ENCODE measurements at regions not wholly inside any gene's neighbourhood (a gene's known extent, or its start where the extent isn't known, plus 50 kb on each side); places are given as distances from the start of the nearest gene placed in this dataset.
"Not testable (repeated sequence)": the region's sequence is repeated elsewhere in the genome, so short reads cannot be mapped to it uniquely, and the experiment has no call there.

DNA sequence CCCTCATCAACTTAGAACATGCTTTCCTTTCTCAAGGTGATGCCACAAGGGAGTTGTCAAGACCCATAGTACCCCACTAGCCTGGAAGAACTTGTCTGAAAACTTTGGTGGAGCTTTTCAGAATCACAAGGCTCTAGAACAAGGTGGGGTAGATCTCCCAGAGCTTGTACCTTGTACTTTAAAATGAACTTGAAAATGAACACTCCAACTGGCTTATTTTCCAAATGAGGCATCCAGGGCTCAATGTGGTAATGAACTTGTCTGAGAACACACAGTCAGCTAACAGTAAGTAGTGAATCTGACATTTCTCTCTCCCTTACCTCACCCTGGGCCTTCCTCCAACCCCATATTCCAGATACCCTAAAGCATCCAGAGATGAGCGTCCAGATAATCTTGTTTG lies 81.8 kb upstream of the THBS1 start:
- DNase-seq = no peak

DNA sequence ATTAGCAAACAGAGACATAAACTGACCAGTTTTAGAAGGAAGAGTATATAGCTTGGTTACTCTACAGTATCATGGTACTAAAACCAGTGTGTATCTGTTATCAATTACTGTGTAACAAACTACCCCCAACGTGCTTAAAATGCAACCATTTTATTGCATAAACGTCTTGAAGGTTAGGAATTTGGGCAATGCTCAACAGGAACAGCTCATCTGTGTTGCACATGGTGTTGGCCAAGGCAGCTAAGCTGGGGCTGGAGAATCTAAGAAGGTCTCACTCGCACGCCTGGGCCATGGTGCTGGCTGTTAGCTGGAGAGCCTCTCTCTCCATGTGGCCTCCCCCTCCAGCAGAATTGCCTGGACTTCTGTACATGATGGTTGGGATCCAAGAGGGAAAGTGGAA lies 81.2 kb upstream of the THBS1 start:
- DNase-seq = no peak

DNA sequence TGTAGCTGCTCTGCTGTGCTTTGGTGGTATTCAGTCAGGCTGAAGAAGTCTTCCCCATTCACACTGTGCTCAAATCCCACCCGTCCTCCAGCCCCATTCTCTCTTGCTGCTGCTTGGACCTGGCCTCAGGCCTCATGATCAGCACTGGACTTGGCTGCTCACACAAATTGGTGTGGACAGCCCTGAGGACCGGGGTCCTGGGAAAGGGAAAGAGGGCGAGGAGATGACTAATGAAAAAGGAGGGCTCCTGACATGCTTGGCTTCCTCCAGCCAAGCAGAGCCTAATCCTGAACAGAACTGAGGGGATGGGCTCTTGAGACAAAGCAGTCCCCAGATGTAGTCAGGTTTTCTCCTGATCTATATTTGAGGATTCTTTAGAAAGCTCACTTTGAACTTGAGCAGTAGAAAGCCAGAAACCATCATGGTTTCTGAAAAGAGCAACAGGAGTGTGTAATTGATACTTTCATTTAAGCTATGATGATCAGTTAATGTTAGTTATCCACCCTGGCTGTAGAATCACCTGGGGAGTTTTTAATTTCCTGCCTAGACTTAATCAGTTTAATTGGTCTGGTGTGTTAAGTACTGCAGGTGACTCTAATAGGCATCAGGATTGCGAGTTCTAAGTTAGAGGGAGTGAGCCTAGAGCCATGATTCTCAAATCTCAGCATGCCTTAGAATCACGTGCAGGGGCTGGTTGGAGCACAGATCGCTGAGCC lies 79.4 kb upstream of the THBS1 start:
- DNase-seq = peak; percentile 34

DNA sequence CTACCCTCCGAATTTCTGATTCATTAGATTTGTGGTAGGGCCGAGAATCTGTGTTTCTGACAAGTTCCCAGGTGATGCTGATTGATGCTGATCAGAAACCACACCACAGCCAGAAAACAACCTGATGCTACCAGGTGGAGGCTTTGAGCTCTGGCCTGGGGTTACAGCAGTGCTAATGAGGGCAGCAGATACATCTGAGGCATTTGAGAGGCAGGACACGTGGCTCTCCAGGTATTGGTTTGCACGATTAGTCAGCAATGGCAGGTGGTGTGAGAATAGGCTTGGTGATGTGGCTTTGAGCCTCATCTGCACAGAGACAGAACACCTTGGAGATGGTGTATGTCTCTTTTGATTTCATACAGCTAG lies 78.8 kb upstream of the THBS1 start:
- DNase-seq = peak; percentile 64

DNA sequence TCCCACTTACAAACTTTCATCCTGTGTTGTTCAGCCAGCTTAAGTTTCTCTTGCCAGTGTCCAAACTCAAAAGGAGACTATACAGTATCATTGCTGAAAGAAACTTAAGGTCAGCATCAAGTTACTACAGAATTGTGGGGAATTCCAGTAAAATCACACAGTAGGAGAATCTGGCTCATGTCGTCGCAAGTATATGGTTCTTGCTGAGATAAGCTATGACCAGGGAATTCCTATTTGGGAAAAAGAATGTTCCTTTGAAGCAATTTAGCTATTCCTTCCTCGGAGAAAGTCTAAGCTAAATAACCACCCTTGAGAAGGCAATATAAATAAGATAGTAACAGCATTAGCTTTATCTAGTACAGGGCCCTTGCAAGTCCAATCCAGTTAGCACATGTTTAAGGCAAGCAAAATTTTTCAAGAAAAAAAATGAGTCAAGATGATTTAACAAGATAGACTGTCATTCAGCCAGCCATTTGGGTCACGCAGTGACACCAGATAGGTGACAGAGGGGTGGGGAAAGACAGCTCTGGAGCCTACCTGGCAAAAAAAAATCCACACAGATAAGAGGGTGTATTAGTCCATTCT lies 78.2 kb upstream of the THBS1 start:
- DNase-seq = no peak

DNA sequence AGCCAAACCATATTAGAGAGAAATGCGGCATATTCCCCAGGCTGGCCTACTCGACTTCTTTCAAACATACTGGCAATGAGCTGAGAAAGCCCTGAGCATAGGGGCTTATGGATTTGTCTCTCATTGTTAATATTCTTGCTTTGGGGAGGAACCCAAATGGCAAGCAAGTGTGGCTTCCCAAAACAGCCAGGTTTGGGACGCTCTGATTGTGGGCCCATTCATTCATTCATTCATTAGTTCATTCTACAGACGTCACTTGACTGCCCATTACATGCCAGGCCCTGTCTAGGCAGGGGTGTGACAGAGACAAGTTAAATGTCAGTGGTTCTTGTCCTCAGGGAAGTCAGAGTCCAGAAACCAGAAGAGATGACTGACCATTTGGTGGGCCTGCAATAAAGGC lies 77.4 kb upstream of the THBS1 start:
- no peak for DNase-seq

DNA sequence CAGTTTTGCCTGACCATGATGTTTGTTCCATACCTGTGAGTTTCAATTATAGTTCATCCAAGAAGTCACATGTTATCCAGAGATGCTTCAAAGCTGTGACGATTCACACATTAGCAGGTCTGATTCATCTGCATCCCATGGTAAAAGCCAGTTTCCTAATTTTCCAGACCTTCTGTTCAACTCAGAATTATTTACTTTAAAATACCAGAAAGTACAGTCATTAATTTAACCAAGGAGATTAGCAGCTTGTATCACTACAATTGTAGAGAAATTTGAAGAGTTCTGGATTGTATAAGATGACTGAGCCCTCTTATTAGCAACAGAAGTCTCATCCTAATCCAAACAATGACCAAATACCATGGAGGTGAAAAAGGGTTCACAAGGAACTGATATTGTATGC lies 76.1 kb upstream of the THBS1 start:
- no peak for DNase-seq

DNA sequence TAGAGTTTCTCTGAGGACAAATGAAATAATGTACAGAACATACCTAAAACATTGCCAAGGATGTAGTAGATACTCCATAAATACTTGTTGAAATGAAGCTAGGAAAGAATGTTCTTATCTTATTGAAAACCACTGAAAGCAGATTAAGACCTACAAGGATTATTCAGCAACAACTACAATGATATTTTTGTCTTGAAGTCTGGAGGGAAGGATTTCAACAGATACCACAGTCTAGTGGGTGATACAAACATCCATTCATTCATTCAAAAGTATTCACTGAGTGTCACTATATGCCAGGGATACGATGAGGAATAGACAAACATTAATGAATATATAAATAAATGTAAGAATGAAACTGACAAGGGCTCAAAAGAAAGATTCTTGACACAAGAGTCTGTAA lies 74.7 kb upstream of the THBS1 start:
- DNase-seq = no peak

DNA sequence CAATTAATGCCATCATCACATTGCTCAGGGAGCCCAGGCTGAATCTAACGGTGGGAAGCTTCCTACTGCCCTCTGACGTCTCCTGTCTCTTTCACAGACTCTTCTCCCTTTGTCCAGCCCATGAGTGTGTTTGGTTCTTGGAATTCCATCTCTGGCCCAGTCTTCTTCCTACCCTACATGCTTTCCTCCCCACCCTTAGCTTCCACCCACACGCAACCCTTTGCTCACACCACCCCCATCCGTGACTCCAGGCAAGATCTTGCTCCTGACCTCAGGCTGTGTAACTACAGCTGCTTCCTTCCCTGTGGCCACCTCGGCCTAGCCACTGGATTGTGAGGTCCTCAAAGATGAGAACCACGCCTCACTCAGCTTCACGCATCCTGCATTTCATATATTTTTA lies 72.3 kb upstream of the THBS1 start:
- DNase-seq = no peak

DNA sequence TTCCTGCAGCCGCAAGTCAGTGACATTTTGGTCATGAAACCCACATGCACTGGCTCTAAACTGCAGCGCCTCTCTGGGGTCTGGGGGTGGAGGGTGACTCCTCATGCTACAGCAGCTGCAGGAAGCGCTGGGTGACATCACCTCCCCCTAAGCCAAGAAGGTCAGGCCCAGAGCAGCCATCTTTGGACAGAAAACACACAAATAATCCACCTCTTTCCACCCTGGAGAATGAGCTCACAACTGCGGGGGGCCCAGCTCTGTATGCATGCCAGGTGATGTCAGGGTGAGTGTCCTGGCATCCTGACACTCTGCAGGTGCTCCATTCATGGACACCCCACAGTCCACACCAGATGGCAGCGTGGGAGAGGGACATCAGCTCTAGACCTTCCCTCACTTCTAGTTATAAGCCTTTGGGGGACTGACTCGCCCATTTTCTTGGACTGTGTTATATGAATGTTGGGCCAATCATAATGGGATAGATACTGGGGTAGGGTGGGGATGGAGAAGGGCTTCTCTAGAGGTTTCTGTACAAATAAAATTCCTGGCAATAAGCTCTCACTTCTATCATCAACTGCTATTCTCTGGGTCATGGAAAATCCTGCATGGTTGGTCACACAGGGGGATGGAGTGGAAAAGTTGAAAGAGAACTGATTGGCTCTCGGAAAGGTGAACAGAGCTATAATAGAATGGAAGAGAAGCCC lies 70.7 kb upstream of the THBS1 start:
- DNase-seq = no peak

DNA sequence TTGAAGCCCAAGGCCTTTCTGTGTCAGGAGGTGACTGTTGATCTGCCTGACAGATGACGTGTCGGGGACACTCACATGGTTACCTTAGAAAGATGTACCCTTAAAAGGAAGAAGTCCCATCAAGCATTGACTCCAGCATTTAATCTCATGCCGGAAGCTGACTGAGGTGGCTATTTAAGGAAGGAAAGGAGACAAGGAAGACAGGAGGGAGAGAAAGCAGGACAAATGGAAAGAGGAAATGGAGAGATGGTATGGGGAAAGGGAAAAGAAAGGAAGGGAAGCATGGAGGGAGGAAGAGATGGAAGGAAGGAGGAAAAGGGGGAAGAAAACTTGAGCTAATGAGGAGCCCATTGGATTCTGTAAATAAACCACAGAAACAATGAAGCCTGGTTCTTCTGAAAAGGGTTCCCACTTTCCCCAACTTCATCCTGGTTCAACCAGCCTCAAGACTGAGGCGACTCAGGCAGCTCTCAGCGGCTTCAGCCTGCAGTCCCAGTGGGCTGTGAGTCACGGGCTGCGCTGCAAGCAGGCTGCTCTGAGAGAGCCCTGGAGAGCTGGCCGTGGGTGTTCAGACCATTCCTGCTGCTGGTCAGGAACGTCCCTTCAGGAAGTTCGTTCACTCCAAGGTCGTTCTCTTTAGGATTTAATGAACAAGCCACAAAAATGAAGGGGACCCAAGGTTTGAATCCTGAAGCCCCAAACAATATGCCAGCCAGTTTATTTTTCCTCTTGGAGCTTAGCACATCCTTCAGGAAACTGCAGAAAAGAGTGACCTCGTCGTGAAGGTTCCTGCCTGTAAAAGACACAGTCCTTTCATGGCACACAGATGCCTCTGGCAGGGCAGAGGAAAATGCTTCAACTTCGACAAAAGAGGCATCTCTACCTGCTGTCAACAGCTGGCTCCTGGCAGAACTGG lies 69.6 kb upstream of the THBS1 start:
- DNase-seq = no peak

DNA sequence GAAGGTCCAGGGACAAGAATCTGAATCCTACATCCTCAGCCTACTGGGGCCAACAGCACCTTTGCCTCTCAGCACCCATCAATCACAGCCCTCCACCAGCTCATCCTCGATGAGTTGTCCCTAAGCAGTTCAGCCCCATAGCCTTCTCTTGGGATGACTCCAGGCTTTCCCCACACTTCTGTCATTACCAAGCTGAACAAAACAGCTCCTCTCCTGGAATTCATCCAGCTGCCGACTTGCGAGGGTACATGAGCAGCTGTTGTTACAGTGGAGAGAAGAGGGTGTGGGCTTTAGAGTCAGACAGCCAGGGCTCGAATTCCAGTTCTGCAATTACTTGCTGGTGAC lies 69.0 kb upstream of the THBS1 start:
- peak; percentile 93 for DNase-seq

DNA sequence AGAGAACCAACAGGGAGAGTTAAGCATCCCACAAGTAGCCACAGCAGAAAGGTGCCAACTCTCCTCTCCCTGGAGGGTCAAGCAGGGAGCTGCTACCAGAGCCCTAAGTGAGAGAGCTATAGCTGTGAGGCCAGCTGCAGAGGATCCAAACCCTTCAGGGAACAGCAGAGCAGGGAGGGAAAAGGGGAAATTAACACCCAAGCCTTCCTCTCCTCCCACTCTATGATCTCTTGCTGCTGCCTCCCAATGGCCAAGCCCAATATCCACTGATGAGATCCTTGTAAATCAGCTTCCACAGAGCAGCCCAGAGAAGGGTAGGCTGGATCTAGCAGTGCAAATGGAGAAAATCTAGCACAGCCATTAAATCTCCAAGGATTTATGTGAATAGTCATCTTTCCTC lies 68.2 kb upstream of the THBS1 start:
- no peak for DNase-seq

DNA sequence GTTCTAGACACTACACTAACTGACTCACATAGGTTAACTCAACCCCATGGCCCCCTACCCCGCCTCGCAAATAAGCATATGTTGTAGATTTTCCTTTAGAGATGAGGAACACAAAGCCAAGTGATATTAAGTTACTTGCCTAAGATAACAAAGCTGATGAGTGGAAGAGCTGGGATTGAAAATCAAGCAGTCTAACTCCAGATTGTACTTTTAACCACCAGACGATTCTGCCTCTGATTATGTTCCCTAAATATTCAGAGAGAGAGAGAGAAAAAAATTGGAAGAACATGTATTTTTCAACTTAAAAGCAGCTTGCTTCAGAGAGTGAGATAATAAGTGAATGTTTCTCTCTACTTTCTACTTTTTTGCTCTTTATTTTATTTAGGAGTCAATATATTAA lies 66.9 kb upstream of the THBS1 start:
- peak; percentile 80 for DNase-seq

DNA sequence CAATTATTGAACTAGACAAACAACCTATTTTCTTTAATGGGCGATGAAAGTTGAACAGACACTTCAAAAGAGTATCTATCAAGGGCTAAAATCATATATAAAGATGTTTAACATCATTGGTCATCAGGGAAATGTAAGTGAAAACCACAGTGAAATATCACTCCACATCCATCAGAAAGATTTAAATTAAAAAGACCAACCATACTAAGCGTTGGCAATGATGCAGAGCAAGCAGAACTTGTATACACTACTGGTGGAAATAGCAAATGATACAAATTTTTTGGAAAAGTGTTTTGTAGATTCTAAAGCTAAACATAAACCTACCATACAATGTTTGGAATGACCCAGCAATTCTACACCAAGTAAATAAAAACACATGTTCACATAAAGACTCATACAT lies 65.9 kb upstream of the THBS1 start:
- DNase-seq = no peak

DNA sequence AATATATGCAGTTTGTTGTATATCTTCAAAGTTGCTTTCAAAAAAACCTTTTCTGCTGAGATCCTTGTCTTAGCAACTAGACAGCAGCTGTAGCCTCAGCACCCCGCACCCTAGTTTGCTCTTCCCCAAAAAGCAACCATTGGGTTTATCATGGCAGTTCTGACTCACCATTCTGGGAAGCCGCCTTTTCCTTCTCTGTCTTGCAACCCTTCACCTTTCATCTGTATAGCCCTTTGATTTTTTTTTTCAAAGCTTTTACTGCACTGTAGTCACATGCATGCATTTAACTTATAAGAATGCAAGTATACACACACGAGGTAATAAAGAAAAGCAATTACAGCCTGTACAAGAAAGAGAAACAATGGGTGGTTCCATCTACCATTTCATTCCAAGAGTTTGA lies 65.1 kb upstream of the THBS1 start:
- no peak for DNase-seq

DNA sequence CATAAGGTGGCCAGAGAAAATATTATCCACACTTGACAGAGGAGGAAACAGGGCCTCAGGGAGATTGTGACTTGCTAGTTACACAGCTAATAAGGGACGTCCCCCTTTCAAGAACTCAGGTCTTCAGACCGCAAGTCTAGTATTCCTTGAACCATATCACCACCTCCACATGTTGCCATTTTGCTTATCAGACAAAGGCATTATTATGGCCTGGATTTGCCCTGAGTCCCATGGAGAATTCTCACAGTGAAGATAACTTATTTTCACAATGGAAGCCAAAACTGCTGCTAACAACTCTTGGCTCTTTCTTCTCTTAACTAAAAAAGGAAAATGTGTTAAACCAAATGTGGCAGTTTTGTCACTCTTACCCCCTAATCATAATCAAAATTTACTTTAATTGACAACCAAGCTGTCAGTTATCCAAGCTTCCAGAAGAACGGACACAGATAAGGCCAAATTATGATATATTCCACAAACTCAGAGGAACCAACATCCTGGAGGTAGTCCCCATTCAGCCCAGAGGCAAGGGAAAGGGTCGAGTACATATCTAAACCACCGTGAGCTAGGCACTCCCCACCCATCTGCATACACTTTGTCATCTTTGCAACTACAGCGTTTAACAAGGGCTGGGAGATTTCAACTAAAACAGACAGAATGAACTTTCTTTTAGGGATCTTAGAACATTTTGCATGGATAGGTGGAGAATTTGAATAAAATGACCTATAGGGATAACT lies 63.6 kb upstream of the THBS1 start:
- no peak for DNase-seq

DNA sequence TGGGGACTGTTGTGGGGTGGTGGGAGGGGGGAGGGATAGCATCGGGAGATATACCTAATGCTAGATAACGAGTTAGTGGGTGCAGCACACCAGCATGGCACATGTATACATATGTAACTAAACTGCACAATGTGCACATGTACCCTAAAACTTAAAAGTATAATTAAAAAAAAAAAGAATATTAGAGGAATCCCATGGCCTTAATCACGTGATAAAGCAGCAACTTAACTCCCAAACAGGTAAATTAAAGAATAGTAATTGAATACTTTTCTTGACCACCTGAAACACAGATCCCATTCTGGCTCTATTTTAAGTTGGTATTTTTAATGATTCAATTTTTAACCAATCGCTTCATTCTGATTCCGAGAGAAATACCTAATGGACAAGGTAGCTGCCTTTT lies 56.9 kb upstream of the THBS1 start:
- DNase-seq = not testable (repeated sequence)

DNA sequence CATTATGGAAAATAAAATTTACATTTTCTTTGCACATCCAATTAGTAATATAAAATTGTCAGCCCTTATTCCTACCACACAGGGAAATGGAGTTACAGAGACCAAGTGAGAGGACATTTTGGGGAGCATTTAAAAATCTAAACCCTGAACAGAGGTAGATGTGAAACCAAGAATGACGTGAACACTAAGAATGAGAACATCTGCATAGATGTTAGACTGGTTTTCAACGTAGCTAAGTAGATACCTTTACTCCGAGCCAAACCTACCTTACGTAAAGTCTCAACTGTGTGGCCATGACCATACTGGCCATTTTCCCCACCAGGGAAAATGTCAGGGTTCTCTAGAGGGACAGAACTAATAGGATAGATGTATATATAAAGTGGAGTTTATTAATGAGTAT lies 51.4 kb upstream of the THBS1 start:
- no peak for DNase-seq

DNA sequence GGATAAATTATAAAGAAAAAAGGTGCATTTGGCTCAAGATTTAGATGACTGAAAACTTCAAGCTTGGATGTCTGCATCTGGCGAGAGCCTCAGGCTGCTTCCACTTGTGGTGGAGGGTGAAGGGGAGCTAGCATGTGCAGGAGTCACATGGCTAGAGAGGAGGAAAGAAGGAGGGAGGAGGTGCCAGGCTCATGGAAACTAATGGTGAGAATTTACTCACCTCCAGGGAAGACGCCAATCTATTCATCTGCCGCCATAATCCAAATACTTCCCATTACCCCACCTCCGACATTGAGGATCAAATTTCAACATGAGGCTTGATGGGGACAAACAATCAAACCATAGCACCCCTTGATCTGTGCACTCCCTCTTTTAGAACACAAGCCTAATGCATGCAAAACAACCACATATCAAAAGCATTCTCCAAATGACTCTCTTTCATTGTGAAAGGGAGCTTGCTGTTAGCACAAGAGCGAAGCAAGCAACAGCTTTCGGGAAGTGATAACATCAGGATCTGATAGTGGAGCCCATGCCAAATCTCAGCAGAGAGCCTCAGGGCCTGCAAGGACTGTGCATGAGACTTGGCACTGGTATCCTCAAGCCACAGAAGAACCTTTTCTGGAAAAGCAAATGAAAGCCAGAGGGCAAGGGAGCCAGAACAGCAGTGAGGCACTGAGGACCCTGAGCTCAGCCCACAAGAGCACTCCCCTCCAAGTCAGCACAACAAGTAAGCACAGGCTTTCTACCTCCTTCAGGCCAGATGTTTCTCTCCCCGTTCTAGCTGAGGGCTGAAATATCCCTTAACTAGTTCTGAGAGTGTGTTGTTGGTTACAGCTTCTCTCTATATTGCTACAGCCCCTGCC lies 50.2 kb upstream of the THBS1 start:
- DNase-seq = peak; percentile 41

Measured in NCI-H2171 treated with DMSO at 0.1 percent for 48 hours (cell line).